AG09319 (cell line): ENCODE measurements at regions not wholly inside any gene's neighbourhood (a gene's known extent, or its start where the extent isn't known, plus 50 kb on each side); places are given as distances from the start of the nearest gene placed in this dataset.

ENCODE experiments used
- DNase-seq: peaks from one replicate; pipeline ENCODE4 v3.0.0-alpha.2; 2010; ENCODE audit warnings: low read depth; ENCODE audit errors: extremely low read depth
- CTCF ChIP-seq: IDR thresholded peaks from 2 replicates; pipeline ENCODE4 v1.5.1; 2011; ENCODE audit warnings: low read depth, mild to moderate bottlenecking, inconsistent platforms, low read length, moderate library complexity

- no peak for TF ChIP-seq CTCF
- no peak for DNase-seq
Observed at GRCh38 chr20:48392407-48393310, 435.1 kb downstream of the PREX1 start.

- TF ChIP-seq CTCF = no peak
- DNase-seq = no peak
Observed at GRCh38 chr20:48390981-48391380, 436.8 kb downstream of the PREX1 start.

GRCh38 chr20:48387675-48388074 lies 440.1 kb downstream of the PREX1 start:
- no peak for DNase-seq
- TF ChIP-seq CTCF = no peak

- TF ChIP-seq CTCF = no peak
Observed at GRCh38 chr20:48385527-48385926, 442.3 kb downstream of the PREX1 start.

GRCh38 chr20:48385114-48385513 lies 442.7 kb downstream of the PREX1 start:
- no peak for TF ChIP-seq CTCF
- no peak for DNase-seq

More at GRCh38 chr20:48385527-48385926, 442.3 kb downstream of the PREX1 start:
- DNase-seq = no peak

- no peak for DNase-seq
- no peak for TF ChIP-seq CTCF
Observed at GRCh38 chr20:48384147-48384818, 443.5 kb downstream of the PREX1 start.

DNA sequence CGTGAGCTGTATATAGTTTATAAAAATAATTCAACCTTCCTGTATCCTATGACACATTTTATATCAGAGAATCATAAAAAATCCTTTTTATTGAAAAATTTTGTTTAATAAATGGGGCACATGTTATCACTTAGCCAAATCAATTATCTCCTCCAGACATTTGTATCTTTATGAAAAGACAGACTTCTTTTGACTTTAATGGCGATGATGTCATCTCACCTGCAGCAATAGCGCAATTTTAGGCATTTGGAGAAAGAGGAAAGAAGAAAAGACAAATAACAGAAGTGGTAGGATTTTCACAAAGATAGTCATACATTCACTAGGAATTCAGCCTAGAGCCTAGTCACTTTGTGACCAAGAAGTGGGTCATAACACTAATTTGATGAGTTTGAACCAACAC lies 444.5 kb downstream of the PREX1 start:
- TF ChIP-seq CTCF = no peak
- no peak for DNase-seq
